ENCODE measurements at regions not wholly inside any gene's neighbourhood (a gene's known extent, or its start where the extent isn't known, plus 50 kb on each side); places are given as distances from the start of the nearest gene placed in this dataset.

DNA sequence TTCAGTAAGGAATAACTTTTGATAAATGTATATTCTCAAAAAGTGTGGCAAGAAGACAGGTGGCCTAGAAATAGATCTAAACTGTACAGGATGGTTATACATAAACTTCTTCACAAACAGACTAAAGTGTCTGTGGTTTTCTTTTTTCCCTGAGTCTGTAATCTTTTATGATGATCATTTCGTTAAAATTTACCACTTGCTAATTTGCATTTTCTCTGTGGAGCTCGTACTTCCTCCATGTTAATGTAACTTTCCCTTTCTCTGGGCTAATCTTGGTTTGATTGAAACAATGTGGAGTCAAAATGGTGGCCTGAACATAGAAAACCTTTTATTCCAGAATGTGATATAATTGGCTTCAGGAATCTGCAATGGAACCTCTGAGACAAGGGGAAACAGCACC is 166.2 kb downstream of the FTCDNL1 start:
- TF ChIP-seq CTCF (IDR thresholded peaks at IDR 0.05; ENCODE audit: unreplicated experiment), result no peak
- no peak overlapping the region for H3K4me3 Mint-ChIP-seq (ENCODE audit: low read depth)
- no peaks in the 10 kb centered on the region for H3K27me3 Mint-ChIP-seq
- H3K4me1 Mint-ChIP-seq (ENCODE audit: low read depth), result no peaks in the 10 kb centered on the region
- no peaks in the 10 kb centered on the region for H3K9me3 Mint-ChIP-seq (ENCODE audit: low read depth)
- no peak overlapping the region for H3K27ac Mint-ChIP-seq
- DNase-seq (ENCODE audit: low spot score, unreplicated experiment), result no peak
- H3K36me3 Mint-ChIP-seq (ENCODE audit: insufficient read depth), result no peaks in the 10 kb centered on the region

DNA sequence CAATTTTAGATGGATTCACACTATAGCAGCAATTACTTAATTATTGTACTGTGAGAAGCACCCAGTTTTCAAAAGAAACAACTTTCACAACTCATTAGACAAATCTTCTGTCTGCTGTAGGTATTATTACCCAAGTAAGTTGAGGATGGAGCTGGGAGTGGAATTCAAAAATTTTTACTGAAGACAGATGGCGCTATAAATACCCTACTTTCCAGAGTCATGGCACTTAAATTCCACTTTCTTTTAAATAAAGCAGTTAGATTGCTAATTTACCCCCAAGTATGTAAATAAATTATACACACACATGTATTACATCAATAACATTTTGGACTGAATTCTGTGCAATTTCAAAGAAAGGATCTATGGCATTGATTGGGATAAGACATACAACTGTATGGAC is 166.8 kb downstream of the FTCDNL1 start:
- TF ChIP-seq CTCF (IDR thresholded peaks at IDR 0.05; ENCODE audit: unreplicated experiment), result no peak
- no peaks in the 10 kb centered on the region for H3K36me3 Mint-ChIP-seq (ENCODE audit: insufficient read depth)
- H3K27me3 Mint-ChIP-seq, result no peaks in the 10 kb centered on the region
- H3K4me3 Mint-ChIP-seq (ENCODE audit: low read depth), result no peak overlapping the region
- H3K4me1 Mint-ChIP-seq (ENCODE audit: low read depth), result no peaks in the 10 kb centered on the region
- no peaks in the 10 kb centered on the region for H3K9me3 Mint-ChIP-seq (ENCODE audit: low read depth)
- H3K27ac Mint-ChIP-seq, result no peak overlapping the region
- DNase-seq (ENCODE audit: low spot score, unreplicated experiment), result no peak

GRCh38 chr2:199682001-199682400 is 169.0 kb downstream of the FTCDNL1 start:
- no peak overlapping the region for H3K27ac Mint-ChIP-seq
- no peaks in the 10 kb centered on the region for H3K4me1 Mint-ChIP-seq (ENCODE audit: low read depth)
- DNase-seq (ENCODE audit: low spot score, unreplicated experiment), result no peak
- no peak for TF ChIP-seq CTCF (IDR thresholded peaks at IDR 0.05; ENCODE audit: unreplicated experiment)
- H3K27me3 Mint-ChIP-seq, result no peaks in the 10 kb centered on the region
- no peaks in the 10 kb centered on the region for H3K9me3 Mint-ChIP-seq (ENCODE audit: low read depth)
- H3K4me3 Mint-ChIP-seq (ENCODE audit: low read depth), result no peak overlapping the region
- no peaks in the 10 kb centered on the region for H3K36me3 Mint-ChIP-seq (ENCODE audit: insufficient read depth)

GRCh38 chr2:199680482-199680881 is 170.5 kb downstream of the FTCDNL1 start:
- no peak for TF ChIP-seq CTCF (IDR thresholded peaks at IDR 0.05; ENCODE audit: unreplicated experiment)
- H3K36me3 Mint-ChIP-seq (ENCODE audit: insufficient read depth), result no peaks in the 10 kb centered on the region

GRCh38 chr2:199679883-199680282 is 171.1 kb downstream of the FTCDNL1 start:
- H3K36me3 Mint-ChIP-seq (ENCODE audit: insufficient read depth), result no peaks in the 10 kb centered on the region
- H3K4me3 Mint-ChIP-seq (ENCODE audit: low read depth), result no peak overlapping the region
- no peak for DNase-seq (ENCODE audit: low spot score, unreplicated experiment)
- no peaks in the 10 kb centered on the region for H3K4me1 Mint-ChIP-seq (ENCODE audit: low read depth)
- no peak overlapping the region for H3K27ac Mint-ChIP-seq
- H3K9me3 Mint-ChIP-seq (ENCODE audit: low read depth), result no peaks in the 10 kb centered on the region
- H3K27me3 Mint-ChIP-seq, result no peaks in the 10 kb centered on the region
- TF ChIP-seq CTCF (IDR thresholded peaks at IDR 0.05; ENCODE audit: unreplicated experiment), result no peak

More at GRCh38 chr2:199680482-199680881, 170.5 kb downstream of the FTCDNL1 start:
- Mint-ChIP-seq H3K4me1 (ENCODE audit: low read depth) (no peaks in the 10 kb centered on the region), H3K4me3 (ENCODE audit: low read depth) (no peak overlapping the region), H3K27me3 (no peaks in the 10 kb centered on the region), H3K27ac (no peak overlapping the region), H3K9me3 (ENCODE audit: low read depth) (no peaks in the 10 kb centered on the region)
- no peak for DNase-seq (ENCODE audit: low spot score, unreplicated experiment)

Data from progenitor cell of endocrine pancreas (in vitro differentiated cells).